Coronary artery (tissue), 2 donors: ENCODE measurements at regions not wholly inside any gene's neighbourhood (a gene's known extent, or its start where the extent isn't known, plus 50 kb on each side); places are given as distances from the start of the nearest gene placed in this dataset.

Experiments used
- DNase-seq: peaks from one replicate; pipeline ENCODE4 v3.0.0-alpha.2; 2017; ENCODE audit warnings: low spot score
- H3K27ac ChIP-seq, 2 donors: fragments of 200-600 bp; sonication (generic); one replicate each; pipeline ENCODE4 v1.5.1; 2016 to 2019
- H3K4me3 ChIP-seq: fragments of 200-600 bp; sonication (generic); 2 replicates; pipeline ENCODE4 v1.5.1; 2016; ENCODE audit warnings: mild to moderate bottlenecking, moderate library complexity
- TF ChIP-seq, protein P1 (sequence below): fragments of 200-600 bp; sonication (generic); IDR thresholded peaks from one replicate; pipeline ENCODE4 v1.5.1; 2019; ENCODE audit warnings: antibody characterized with exemption

- Histone ChIP-seq H3K27ac (no peak overlapping the region), H3K4me3 (no peak overlapping the region)
- TF ChIP-seq, protein P1, sequence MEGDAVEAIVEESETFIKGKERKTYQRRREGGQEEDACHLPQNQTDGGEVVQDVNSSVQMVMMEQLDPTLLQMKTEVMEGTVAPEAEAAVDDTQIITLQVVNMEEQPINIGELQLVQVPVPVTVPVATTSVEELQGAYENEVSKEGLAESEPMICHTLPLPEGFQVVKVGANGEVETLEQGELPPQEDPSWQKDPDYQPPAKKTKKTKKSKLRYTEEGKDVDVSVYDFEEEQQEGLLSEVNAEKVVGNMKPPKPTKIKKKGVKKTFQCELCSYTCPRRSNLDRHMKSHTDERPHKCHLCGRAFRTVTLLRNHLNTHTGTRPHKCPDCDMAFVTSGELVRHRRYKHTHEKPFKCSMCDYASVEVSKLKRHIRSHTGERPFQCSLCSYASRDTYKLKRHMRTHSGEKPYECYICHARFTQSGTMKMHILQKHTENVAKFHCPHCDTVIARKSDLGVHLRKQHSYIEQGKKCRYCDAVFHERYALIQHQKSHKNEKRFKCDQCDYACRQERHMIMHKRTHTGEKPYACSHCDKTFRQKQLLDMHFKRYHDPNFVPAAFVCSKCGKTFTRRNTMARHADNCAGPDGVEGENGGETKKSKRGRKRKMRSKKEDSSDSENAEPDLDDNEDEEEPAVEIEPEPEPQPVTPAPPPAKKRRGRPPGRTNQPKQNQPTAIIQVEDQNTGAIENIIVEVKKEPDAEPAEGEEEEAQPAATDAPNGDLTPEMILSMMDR: no peak
- no peak for DNase-seq
These were observed 130.3 kb upstream of the FAM20A start for GRCh38 chr17:68731465-68731864.

DNA sequence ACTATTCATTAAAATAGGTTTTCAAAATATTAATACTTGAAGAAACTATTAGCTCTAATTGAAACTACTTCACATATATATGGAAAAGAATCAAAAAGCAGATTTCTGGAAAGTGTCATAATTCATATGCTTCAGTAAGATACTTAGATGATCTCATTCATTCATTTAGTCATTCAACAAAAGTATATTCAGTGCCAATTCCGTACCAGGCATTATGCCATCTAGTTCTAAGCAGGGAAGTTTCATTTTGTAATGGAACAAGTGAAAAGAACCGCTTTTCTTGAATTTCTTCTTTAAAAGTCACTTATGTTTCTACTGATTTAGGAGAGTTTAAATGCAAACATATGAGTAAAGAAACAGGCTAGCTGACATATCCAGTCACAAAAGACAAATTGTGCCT lies 118.3 kb upstream of the FAM20A start:
- no peak for DNase-seq
- no peak overlapping the region for H3K4me3 ChIP-seq
- TF ChIP-seq, protein P1: no peak
- H3K27ac ChIP-seq: no peak overlapping the region

DNA sequence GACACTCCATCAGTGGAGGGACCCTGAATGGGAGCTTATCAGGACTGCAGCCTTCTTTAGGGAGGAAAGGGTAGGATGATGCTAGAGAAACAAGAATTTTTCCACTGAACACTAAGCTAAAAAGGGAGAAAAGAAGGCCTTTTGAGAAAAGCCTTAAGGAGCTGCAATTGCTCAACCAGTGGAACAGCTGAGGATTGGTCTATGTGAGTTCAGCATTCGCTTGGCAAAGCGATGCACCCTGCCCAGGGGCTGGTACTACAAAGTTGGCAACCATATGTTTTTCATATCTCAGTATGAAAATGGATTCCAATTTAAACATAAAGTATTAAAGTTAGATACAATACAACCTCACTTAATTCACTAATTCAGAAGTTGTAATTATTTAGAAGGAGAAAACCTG lies 117.8 kb upstream of the FAM20A start:
- no peak for DNase-seq
- Histone ChIP-seq H3K27ac (no peak overlapping the region), H3K4me3 (no peak overlapping the region)
- TF ChIP-seq, protein P1: no peak

- H3K4me3 ChIP-seq: no peak overlapping the region
- TF ChIP-seq, protein P1: no peak
- no peak overlapping the region for H3K27ac ChIP-seq
- DNase-seq: no peak
These were observed 117.3 kb upstream of the FAM20A start for GRCh38 chr17:68718465-68718864.

- DNase-seq: no peak
- no peak overlapping the region for H3K27ac ChIP-seq
- no peak overlapping the region for H3K4me3 ChIP-seq
- TF ChIP-seq, protein P1: no peak
These were observed 113.5 kb upstream of the FAM20A start for GRCh38 chr17:68714676-68715075.

GRCh38 chr17:68711858-68712257 lies 110.7 kb upstream of the FAM20A start:
- H3K4me3 ChIP-seq: no peak overlapping the region
- no peak for DNase-seq
- TF ChIP-seq, protein P1: no peak
- no peak overlapping the region for H3K27ac ChIP-seq

- TF ChIP-seq, protein P1: no peak
- Histone ChIP-seq H3K4me3 (no peak overlapping the region), H3K27ac (no peak overlapping the region)
- DNase-seq: no peak
These were observed 109.8 kb upstream of the FAM20A start for GRCh38 chr17:68710976-68711375.
